Neuronal stem cell (in vitro differentiated cells): ENCODE measurements at regions not wholly inside any gene's neighbourhood (a gene's known extent, or its start where the extent isn't known, plus 50 kb on each side); places are given as distances from the start of the nearest gene placed in this dataset.

Source experiments
- DNase-seq: peaks from one replicate; pipeline ENCODE4 v3.0.0-alpha.2; 2013; ENCODE audit warnings: low spot score
- H2AFZ ChIP-seq: one replicate; pipeline ENCODE4 v1.6.1; 2013; ENCODE audit warnings: mild to moderate bottlenecking, low read length, inconsistent platforms
- H2AK5ac ChIP-seq: 2 replicates; pipeline ENCODE4 v1.6.1; 2013; ENCODE audit warnings: low read depth, mild to moderate bottlenecking, inconsistent platforms, low read length, moderate library complexity, mixed read lengths
- H2BK120ac ChIP-seq: 2 replicates; pipeline ENCODE4 v1.6.1; 2013; ENCODE audit warnings: low read depth, mild to moderate bottlenecking, inconsistent platforms, low read length, moderate library complexity, mixed read lengths
- H2BK12ac ChIP-seq: one replicate; pipeline ENCODE4 v1.6.1; 2013; ENCODE audit warnings: low read length, inconsistent platforms
- H2BK15ac ChIP-seq: 2 replicates; pipeline ENCODE4 v1.6.1; 2013; ENCODE audit warnings: mild to moderate bottlenecking, low read length, inconsistent platforms, mixed read lengths
- H2BK5ac ChIP-seq: one replicate; pipeline ENCODE4 v1.6.1; 2013; ENCODE audit warnings: inconsistent platforms, mild to moderate bottlenecking, low read length, moderate library complexity
- H3K14ac ChIP-seq: one replicate; pipeline ENCODE4 v1.6.1; 2013; ENCODE audit warnings: low read length, inconsistent platforms
- H3K18ac ChIP-seq: 2 replicates; pipeline ENCODE4 v1.6.1; 2013; ENCODE audit warnings: low read length, inconsistent platforms
- H3K23ac ChIP-seq: 2 replicates; pipeline ENCODE4 v1.6.1; 2013; ENCODE audit warnings: low read depth, mild to moderate bottlenecking, mixed read lengths, low read length, inconsistent platforms; ENCODE audit not compliant: poor library complexity
- H3K27ac ChIP-seq: replicated peaks from 3 replicates; pipeline ENCODE4 v1.5.1; 2013; ENCODE audit warnings: low read length, inconsistent platforms
- H3K27me3 ChIP-seq, 3 experiments: 2 replicates each; pipeline ENCODE4 v1.6.1; 2013; ENCODE audit warnings: low read length in 3 of 3, mild to moderate bottlenecking in 2 of 3, inconsistent platforms in 1 of 3, low read depth in 1 of 3, mixed read lengths in 1 of 3, moderate library complexity in 1 of 3; ENCODE audit not compliant: control insufficient read depth in 3 of 3, insufficient read depth in 3 of 3
- H3K36me3 ChIP-seq, 2 donors: replicated peaks in 1 of 2; 2 replicates each; pipeline ENCODE4 v1.6.1; 2013; ENCODE audit warnings: low read length in 2 of 2; ENCODE audit not compliant: control insufficient read depth in 2 of 2, insufficient read depth in 2 of 2
- H3K4ac ChIP-seq: 2 replicates; pipeline ENCODE4 v1.6.1; 2013; ENCODE audit warnings: inconsistent platforms, mild to moderate bottlenecking, low read length, moderate library complexity
- H3K4me1 ChIP-seq, 2 donors: 1 replicate in 1 of 2; 2 replicates in 1 of 2; pipeline ENCODE4 v1.6.1; 2013; ENCODE audit warnings: low read length in 2 of 2, low read depth in 1 of 2; ENCODE audit not compliant: control insufficient read depth in 2 of 2, insufficient read depth in 1 of 2
- H3K4me2 ChIP-seq: one replicate; pipeline ENCODE4 v1.6.1; 2013; ENCODE audit warnings: mild to moderate bottlenecking, low read length, inconsistent platforms; ENCODE audit not compliant: insufficient read depth, poor library complexity, severe bottlenecking
- H3K4me3 ChIP-seq, 2 donors: 2 replicates each; pipeline ENCODE4 v1.5.1; 2013; ENCODE audit warnings: low read length in 2 of 2, mild to moderate bottlenecking in 2 of 2, inconsistent platforms in 1 of 2, moderate library complexity in 1 of 2
- H3K79me1 ChIP-seq: one replicate; pipeline ENCODE4 v1.6.1; 2013; ENCODE audit warnings: low read depth, mild to moderate bottlenecking, inconsistent platforms, low read length, moderate library complexity
- H3K9ac ChIP-seq: one replicate; pipeline ENCODE4 v1.6.1; 2013; ENCODE audit warnings: mild to moderate bottlenecking, low read depth, low read length, inconsistent platforms; ENCODE audit not compliant: poor library complexity
- H3K9me3 ChIP-seq, 2 donors: replicated peaks in 1 of 2; 2 replicates each; pipeline versions ENCODE3 to v1.6.1; 2013; ENCODE audit warnings: low read length in 2 of 2, mild to moderate bottlenecking in 2 of 2, inconsistent platforms in 1 of 2, low read depth in 1 of 2, mixed read lengths in 1 of 2, moderate library complexity in 1 of 2; ENCODE audit not compliant: control insufficient read depth in 2 of 2, insufficient read depth in 1 of 2
- H4K8ac ChIP-seq: one replicate; pipeline ENCODE4 v1.6.1; 2013; ENCODE audit warnings: low read depth, mild to moderate bottlenecking, inconsistent platforms, low read length, moderate library complexity
- H4K91ac ChIP-seq: one replicate; pipeline ENCODE4 v1.6.1; 2013; ENCODE audit warnings: low read length, low read depth, mild to moderate bottlenecking, inconsistent platforms; ENCODE audit not compliant: poor library complexity
- WGBS, 2 donors: extraction: QIAGEN DNeasy Blood & Tissue Kit; methylation state at CpG; one replicate each; pipeline ENCODE4 v1.1.7; 2013; ENCODE audit warnings: missing lambda C conversion rate in 2 of 2, mixed read lengths in 1 of 2; ENCODE audit not compliant: insufficient read length in 2 of 2, insufficient replicate concordance in 1 of 2; ENCODE audit errors: extremely low coverage in 2 of 2; 5-methylcytosine and 5-hydroxymethylcytosine counted together

- no peaks in the 10 kb centered on the region for H3K79me1 ChIP-seq
- WGBS, 2 donors: no CpG with 5 or more reads among the region's 3 CpGs
These were observed 55.4 kb downstream of the CRPPA start for GRCh38 chr7:16365952-16366351.

GRCh38 chr7:16365177-16365576, 56.2 kb downstream of the CRPPA start:
- no CpG with 5 or more reads among the region's 1 CpG for WGBS, 2 donors

More at GRCh38 chr7:16365952-16366351, 55.4 kb downstream of the CRPPA start:
- Histone ChIP-seq H3K4me2 (no peak overlapping the region), H4K8ac (no peak overlapping the region), H3K23ac (no peak overlapping the region), H2AK5ac (no peak overlapping the region), H3K9ac (no peak overlapping the region), H3K4ac (no peak overlapping the region), H3K27ac (no peak overlapping the region), H3K9me3 (no peaks in the 10 kb centered on the region), H3K27me3 (no peaks in the 10 kb centered on the region), H2BK12ac (no peak overlapping the region), H3K36me3 (no peaks in the 10 kb centered on the region), H3K4me1 (peaks cover 0 to 2% of the 10 kb centered on the region in 2 donors), H2AFZ (no peak overlapping the region), H3K18ac (no peak overlapping the region), H4K91ac (no peak overlapping the region), H3K4me3 (no peak overlapping the region), H2BK120ac (no peak overlapping the region), H2BK5ac (no peak overlapping the region), H2BK15ac (no peak overlapping the region), H3K14ac (no peak overlapping the region)
- DNase-seq: no peak

DNA sequence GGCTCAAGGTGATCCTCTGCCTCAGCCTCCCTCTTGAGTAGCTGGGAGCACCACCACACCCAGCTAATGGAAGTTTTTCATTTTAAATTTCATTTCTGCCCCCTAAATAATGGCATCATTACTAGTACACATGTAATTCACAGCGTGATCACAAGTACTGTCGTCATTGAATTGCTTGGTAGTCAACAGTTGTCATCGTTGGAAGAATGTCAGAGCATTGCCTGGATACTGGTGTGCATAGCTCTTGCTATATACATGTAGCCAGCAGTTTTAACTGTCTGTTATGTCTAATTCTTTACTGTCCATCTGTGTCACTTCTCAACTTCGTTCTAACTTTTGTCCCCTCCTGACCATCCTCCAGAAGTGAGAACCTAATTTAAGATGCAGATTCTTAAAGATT, 62.1 kb downstream of the CRPPA start:
- no peak overlapping the region for H3K23ac ChIP-seq
- no peak overlapping the region for H3K14ac ChIP-seq
- H3K36me3 ChIP-seq: no peaks in the 10 kb centered on the region
- WGBS, 2 donors: no CpG with 5 or more reads among the region's 4 CpGs
- no peak overlapping the region for H2BK12ac ChIP-seq
- H3K79me1 ChIP-seq: no peaks in the 10 kb centered on the region
- H2AFZ ChIP-seq: no peak overlapping the region
- H3K27me3 ChIP-seq: no peaks in the 10 kb centered on the region
- H2BK5ac ChIP-seq: no peak overlapping the region
- no peak overlapping the region for H4K8ac ChIP-seq
- DNase-seq: no peak
- no peak overlapping the region for H3K9ac ChIP-seq
- H2AK5ac ChIP-seq: no peak overlapping the region
- no peak overlapping the region for H4K91ac ChIP-seq
- H2BK15ac ChIP-seq: no peak overlapping the region
- no peak overlapping the region for H3K4me2 ChIP-seq
- no peaks in the 10 kb centered on the region for H3K4me1 ChIP-seq
- no peak overlapping the region for H3K4ac ChIP-seq
- H3K9me3 ChIP-seq: no peaks in the 10 kb centered on the region
- no peak overlapping the region for H3K4me3 ChIP-seq
- no peak overlapping the region for H2BK120ac ChIP-seq
- no peak overlapping the region for H3K18ac ChIP-seq
- H3K27ac ChIP-seq: no peak overlapping the region

More at GRCh38 chr7:16365177-16365576, 56.2 kb downstream of the CRPPA start:
- H3K27me3 ChIP-seq: no peaks in the 10 kb centered on the region
- H3K36me3 ChIP-seq: no peaks in the 10 kb centered on the region
- H3K4ac ChIP-seq: no peak overlapping the region
- DNase-seq: no peak
- H3K9me3 ChIP-seq: no peaks in the 10 kb centered on the region
- no peak overlapping the region for H3K4me2 ChIP-seq
- no peak overlapping the region for H3K18ac ChIP-seq
- no peak overlapping the region for H2BK120ac ChIP-seq
- no peaks in the 10 kb centered on the region for H3K4me1 ChIP-seq
- no peak overlapping the region for H3K4me3 ChIP-seq
- no peak overlapping the region for H3K23ac ChIP-seq
- H2BK5ac ChIP-seq: no peak overlapping the region
- H4K8ac ChIP-seq: peak overlapping the region; percentile 56
- H2BK12ac ChIP-seq: no peak overlapping the region
- no peak overlapping the region for H2BK15ac ChIP-seq
- no peak overlapping the region for H3K9ac ChIP-seq
- no peak overlapping the region for H2AFZ ChIP-seq
- no peaks in the 10 kb centered on the region for H3K79me1 ChIP-seq
- H3K27ac ChIP-seq: no peak overlapping the region
- H3K14ac ChIP-seq: no peak overlapping the region
- no peak overlapping the region for H2AK5ac ChIP-seq
- no peak overlapping the region for H4K91ac ChIP-seq

- H3K4me3 ChIP-seq: no peak overlapping the region
- H3K4ac ChIP-seq: no peak overlapping the region
- H3K27ac ChIP-seq: no peak overlapping the region
- no CpG with 5 or more reads among the region's 3 CpGs for WGBS, 2 donors
- no peak overlapping the region for H3K4me2 ChIP-seq
- H3K27me3 ChIP-seq: no peaks in the 10 kb centered on the region
- H3K14ac ChIP-seq: no peak overlapping the region
- no peak overlapping the region for H4K91ac ChIP-seq
- peak overlapping the region; percentile 60 for H3K18ac ChIP-seq
- H4K8ac ChIP-seq: peak overlapping the region; percentile 5
- H2BK5ac ChIP-seq: no peak overlapping the region
- no peaks in the 10 kb centered on the region for H3K36me3 ChIP-seq
- H2BK15ac ChIP-seq: peak overlapping the region; percentile 27
- H3K9ac ChIP-seq: no peak overlapping the region
- no peak overlapping the region for H2AFZ ChIP-seq
- no peak overlapping the region for H2BK120ac ChIP-seq
- H3K9me3 ChIP-seq: no peaks in the 10 kb centered on the region
- no peak for DNase-seq
- H3K23ac ChIP-seq: no peak overlapping the region
- peak overlapping the region; percentile 26 for H2AK5ac ChIP-seq
- no peak overlapping the region for H2BK12ac ChIP-seq
- H3K79me1 ChIP-seq: no peaks in the 10 kb centered on the region
- H3K4me1 ChIP-seq: no peaks in the 10 kb centered on the region
These were observed 63.4 kb downstream of the CRPPA start for GRCh38 chr7:16357921-16358320.
